Activated naive CD8-positive, alpha-beta T cell treated with anti-CD3 and anti-CD28 coated beads, Interleukin-2, amount 10 ng/mL, durations not matched to agents 7 days and 5 days (primary cell): ENCODE measurements at regions not wholly inside any gene's neighbourhood (a gene's known extent, or its start where the extent isn't known, plus 50 kb on each side); places are given as distances from the start of the nearest gene placed in this dataset.

Experiments
- ATAC-seq: fragments of 150-1000 bp; cut with Tn5 transposase; one replicate; pipeline ENCODE4 v1.10.0; 2021; ENCODE audit warnings: low read depth, moderate library complexity
- POLR2A ChIA-PET: fragments of 350-600 bp; sonication (Branson Sonifier 250); formaldehyde crosslinking; loops from one replicate; lab custom pipeline; 2021; ENCODE audit warnings: antibody characterized with exemption; lab: Charles Lee
- DNase-seq: peaks from one replicate; pipeline ENCODE4 v3.0.0; 2021
- H3K27ac Mint-ChIP-seq: one replicate; pipeline ENCODE4 v1.8.0; 2022; ENCODE audit warnings: mild to moderate bottlenecking, mixed read lengths
- H3K27me3 Mint-ChIP-seq: one replicate; pipeline ENCODE4 v1.8.0; 2022; ENCODE audit warnings: mild to moderate bottlenecking, moderate library complexity, mixed read lengths
- H3K36me3 Mint-ChIP-seq: one replicate; pipeline ENCODE4 v1.8.0; 2021; ENCODE audit warnings: mild to moderate bottlenecking, mixed read lengths
- H3K4me1 Mint-ChIP-seq: one replicate; pipeline ENCODE4 v1.8.0; 2021; ENCODE audit warnings: mixed read lengths
- H3K4me3 Mint-ChIP-seq: one replicate; pipeline ENCODE4 v1.8.0; 2022; ENCODE audit warnings: mild to moderate bottlenecking, moderate library complexity, mixed read lengths
- H3K9me3 Mint-ChIP-seq: one replicate; pipeline ENCODE4 v1.8.0; 2021; ENCODE audit warnings: mixed read lengths

DNA sequence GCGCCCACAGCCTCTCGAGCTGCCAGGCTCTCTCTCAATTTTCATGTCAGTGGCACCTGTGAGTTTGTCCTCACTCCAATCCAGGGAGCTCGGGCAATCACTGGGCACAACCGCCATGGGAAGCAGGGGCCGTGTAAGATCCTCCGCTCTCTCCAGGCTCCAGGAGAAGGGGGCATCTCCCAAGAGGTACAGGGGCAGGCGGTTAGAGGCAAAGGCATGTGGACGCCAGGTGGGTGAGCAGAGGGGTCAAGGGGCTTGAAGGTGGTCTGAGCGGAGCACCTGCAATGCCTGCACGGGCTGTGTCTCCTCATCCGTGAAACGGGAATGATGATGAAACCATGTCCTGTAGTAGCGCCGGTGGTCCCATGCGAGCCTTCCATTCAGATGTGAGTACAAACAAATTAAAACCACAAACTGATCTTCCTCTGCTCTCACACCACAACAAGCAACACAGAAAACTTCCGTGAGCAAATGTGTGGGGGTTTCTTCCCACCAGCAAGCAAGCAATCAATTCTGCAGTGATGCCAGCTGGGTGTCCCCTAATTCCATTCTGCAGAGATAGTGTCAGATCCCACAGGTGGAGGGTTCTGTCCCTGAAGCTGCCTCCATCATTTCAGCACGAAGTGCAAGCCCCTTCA, 222.5 kb upstream of the PMEPA1 start:
- Mint-ChIP-seq H3K9me3 (no peaks in the 10 kb centered on the region), H3K36me3 (no peaks in the 10 kb centered on the region), H3K27me3 (peaks cover 3% of the 10 kb centered on the region), H3K27ac (no peak overlapping the region), H3K4me3 (no peak overlapping the region), H3K4me1 (no peaks in the 10 kb centered on the region)
- ATAC-seq: no peak
- no peak for DNase-seq
- POLR2A ChIA-PET: no interaction called here

DNA sequence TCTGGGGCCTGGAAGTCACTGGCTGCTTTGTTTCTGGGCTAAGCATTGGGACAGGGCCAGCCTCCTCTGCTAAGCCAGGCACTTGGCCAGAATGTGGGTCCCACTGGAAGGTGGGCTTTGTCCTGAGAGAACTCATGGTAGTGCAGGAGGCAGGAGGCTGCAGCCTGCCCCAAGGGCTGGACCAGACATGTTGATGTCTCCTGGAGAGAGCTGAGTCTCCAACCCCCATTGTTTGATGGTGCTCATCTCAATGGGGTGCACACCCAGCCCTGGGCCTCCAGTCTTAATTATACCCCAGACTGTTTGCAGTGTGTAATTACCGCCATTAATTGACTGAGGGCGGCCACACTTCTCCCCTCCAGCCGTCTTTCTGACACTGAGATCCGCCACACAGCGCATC, 220.5 kb upstream of the PMEPA1 start:
- POLR2A ChIA-PET: no interaction called here
- Mint-ChIP-seq H3K4me3 (no peak overlapping the region), H3K4me1 (no peaks in the 10 kb centered on the region), H3K27ac (no peak overlapping the region), H3K36me3 (peaks cover 2% of the 10 kb centered on the region), H3K27me3 (peaks cover 7% of the 10 kb centered on the region), H3K9me3 (peaks cover 12% of the 10 kb centered on the region)
- ATAC-seq (no peak), DNase-seq (no peak)

DNA sequence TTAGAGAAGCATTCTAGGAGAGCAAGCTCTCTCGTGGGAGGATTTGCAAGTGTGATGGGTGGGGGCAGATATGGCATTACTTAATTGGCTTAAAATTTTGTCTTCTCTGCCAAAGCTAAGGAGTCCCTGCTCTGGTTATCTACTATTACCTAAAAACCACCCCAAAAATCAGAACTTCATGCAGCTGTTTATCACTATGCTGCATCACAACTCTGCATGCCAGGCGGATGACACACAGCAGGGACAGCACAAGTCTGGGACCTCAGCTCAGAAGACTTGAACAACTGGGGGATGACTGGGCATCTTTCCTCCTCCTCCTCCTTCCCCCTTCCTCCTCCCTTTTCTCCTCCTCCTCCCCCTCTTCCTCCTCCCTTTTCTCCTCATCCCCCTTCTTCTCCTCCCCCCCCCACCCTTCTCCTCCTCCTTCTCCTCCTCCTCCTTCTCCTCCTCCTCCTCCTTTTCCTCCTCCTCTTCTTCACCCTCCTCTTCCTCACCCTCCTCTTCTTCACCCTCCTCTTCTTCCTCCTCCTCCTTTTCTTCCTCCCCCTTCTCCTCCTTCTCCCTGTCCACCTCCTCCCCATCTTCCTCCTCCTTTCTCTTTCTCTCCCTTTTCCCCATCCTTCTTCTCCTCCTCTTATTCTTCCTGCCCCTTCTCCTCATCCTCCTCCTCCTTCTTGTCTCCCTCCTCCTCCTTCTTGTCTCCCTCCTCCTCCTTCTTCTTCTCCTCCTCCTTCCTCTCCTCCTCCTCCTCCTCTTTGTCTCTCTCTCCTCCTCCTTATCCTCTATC, 218.6 kb upstream of the PMEPA1 start:
- POLR2A ChIA-PET: no interaction called here
- Mint-ChIP-seq H3K4me3 (no peak overlapping the region), H3K9me3 (peaks cover 15% of the 10 kb centered on the region), H3K27ac (no peak overlapping the region), H3K27me3 (peaks cover 7% of the 10 kb centered on the region), H3K36me3 (peaks cover 2% of the 10 kb centered on the region), H3K4me1 (no peaks in the 10 kb centered on the region)
- DNase-seq (no peak), ATAC-seq (no peak)

DNA sequence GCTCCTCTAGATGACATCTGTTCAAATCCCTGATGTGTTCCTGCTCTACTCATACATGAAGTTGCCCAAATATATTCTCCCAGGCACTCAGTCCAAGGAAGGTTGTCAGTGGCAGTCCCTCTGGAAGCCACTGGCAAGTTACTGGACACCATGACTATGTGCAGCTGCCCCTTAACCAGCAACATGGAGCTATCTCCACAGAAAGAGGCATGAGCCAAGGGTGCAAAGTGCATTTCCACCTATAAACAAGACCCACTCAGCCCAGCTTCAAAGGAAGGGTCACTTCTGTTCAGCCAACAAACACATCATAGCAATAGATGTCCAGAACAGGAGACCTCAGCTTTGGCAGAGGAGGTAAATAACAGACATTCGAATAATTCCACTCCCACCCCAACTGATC, 217.6 kb upstream of the PMEPA1 start:
- POLR2A ChIA-PET: no interaction called here
- H3K36me3 Mint-ChIP-seq: peaks cover 2% of the 10 kb centered on the region
- H3K27ac Mint-ChIP-seq: no peak overlapping the region
- no peak overlapping the region for H3K4me3 Mint-ChIP-seq
- ATAC-seq: no peak
- peaks cover 15% of the 10 kb centered on the region for H3K9me3 Mint-ChIP-seq
- no peak for DNase-seq
- peaks cover 7% of the 10 kb centered on the region for H3K27me3 Mint-ChIP-seq
- H3K4me1 Mint-ChIP-seq: no peaks in the 10 kb centered on the region

DNA sequence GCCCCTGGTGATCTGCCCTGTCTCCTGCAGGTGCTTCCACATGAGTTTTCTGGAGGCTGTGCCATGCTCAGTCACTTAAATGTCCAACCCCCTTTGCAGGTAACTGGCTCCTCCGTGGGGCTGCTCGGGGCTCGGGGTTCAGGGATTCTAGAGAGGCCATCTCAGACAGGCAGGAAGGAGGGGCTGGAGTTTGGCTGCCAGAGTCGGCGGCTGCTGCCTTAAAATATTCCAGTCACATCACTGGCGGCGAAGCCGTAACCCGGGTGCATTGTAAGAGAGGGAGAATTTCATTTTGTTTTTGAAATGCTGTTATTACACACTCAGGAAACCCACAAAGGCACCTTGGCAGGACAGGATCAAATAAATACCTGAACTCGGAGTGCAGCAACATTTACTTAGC, 212.9 kb upstream of the PMEPA1 start:
- POLR2A ChIA-PET: no interaction called here
- ATAC-seq (no peak), DNase-seq (no peak)
- no peak overlapping the region for H3K4me3 Mint-ChIP-seq
- H3K27me3 Mint-ChIP-seq: peaks cover 4% of the 10 kb centered on the region
- H3K4me1 Mint-ChIP-seq: no peaks in the 10 kb centered on the region
- H3K9me3 Mint-ChIP-seq: peaks cover 15% of the 10 kb centered on the region
- H3K36me3 Mint-ChIP-seq: peaks cover 2% of the 10 kb centered on the region
- no peak overlapping the region for H3K27ac Mint-ChIP-seq

DNA sequence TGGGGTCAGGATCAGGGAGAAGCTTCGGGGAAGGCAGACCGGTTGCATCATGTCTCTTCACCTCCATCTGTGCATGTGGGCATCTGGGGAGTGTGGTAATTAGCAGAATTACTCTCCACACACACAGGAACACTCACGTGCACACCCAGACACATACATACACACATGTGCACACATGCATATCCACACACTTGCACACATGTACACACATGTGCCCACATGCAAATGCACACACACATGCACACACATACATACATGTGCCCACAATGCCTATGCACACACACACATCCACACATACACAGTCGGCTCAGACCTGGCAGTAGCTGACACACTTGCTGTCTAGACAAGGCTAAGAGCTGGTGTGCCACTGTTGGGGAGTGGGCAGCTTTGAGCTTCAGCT, 212.3 kb upstream of the PMEPA1 start:
- Mint-ChIP-seq H3K4me1 (no peaks in the 10 kb centered on the region), H3K27ac (no peak overlapping the region), H3K4me3 (no peak overlapping the region), H3K27me3 (peaks cover 2% of the 10 kb centered on the region), H3K36me3 (peaks cover 2% of the 10 kb centered on the region), H3K9me3 (peaks cover 15% of the 10 kb centered on the region)
- ATAC-seq (no peak), DNase-seq (no peak)
- POLR2A ChIA-PET: no interaction called here

DNA sequence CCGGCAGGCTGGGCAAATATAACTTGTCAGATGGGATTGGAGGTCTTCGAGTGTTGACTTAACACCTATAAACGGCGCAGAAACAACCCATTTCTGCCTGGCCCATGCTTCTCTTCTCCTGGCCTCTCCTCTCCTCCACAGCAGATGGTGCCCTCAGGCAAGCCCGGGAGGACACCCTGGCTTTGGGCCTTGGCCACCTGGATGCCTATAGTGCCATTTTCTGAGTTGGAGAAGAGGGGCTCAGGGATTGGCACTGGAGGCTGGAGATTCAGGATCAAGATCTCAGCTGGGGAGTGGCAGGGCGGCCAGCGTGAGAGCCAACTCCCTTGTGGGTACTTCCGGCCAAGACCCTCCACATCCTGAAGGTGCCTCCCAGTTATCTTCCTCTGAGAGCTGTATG, 211.9 kb upstream of the PMEPA1 start:
- ATAC-seq (no peak), DNase-seq (no peak)
- no peak overlapping the region for H3K4me3 Mint-ChIP-seq
- H3K27me3 Mint-ChIP-seq: no peaks in the 10 kb centered on the region
- H3K36me3 Mint-ChIP-seq: peaks cover 1% of the 10 kb centered on the region
- POLR2A ChIA-PET: no interaction called here
- H3K9me3 Mint-ChIP-seq: peaks cover 14% of the 10 kb centered on the region
- H3K27ac Mint-ChIP-seq: no peak overlapping the region
- H3K4me1 Mint-ChIP-seq: no peaks in the 10 kb centered on the region

DNA sequence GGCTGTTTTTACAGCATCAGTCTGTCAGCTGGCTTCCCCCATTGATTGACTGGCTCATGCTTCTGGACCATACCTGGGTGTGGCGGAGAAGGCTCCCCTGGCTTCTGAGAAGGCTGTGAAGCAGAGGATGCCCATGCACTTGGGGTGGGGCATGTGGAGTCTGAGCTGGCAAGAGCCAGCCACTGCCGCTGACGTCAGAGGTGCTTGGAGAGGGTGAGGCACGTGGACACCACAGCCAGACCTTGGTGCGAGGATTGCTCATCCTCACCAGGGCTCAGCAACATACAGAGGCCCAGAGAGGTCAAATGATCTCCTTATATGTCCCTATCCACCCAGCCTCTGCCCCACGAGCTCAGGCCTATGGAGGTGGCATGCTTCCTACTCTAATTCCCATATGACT, 211.2 kb upstream of the PMEPA1 start:
- Mint-ChIP-seq H3K4me3 (no peak overlapping the region), H3K4me1 (no peaks in the 10 kb centered on the region), H3K36me3 (no peaks in the 10 kb centered on the region), H3K9me3 (peaks cover 8% of the 10 kb centered on the region), H3K27me3 (no peaks in the 10 kb centered on the region), H3K27ac (no peak overlapping the region)
- no peak for ATAC-seq
- DNase-seq: no peak
- POLR2A ChIA-PET: no interaction called here

DNA sequence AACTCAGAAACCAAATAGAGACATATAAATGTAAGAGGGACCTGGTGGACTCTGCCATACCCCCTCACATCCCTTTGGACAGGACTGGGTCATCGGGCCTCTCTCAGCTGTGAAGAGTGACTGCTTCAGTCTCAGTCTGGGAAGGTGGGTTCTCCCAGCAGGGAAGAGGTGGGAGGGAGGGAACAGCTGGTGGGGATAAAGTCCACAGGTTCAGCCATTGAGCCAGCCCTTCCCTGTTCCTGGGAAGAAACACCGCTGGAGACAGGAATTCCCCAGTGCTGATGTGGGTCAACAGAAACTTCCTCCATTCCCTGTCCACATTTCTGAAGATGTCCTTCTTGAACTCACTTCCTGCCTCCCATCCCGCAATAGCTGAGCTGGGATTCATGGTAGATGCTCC, 209.2 kb upstream of the PMEPA1 start:
- H3K27me3 Mint-ChIP-seq: no peaks in the 10 kb centered on the region
- no peaks in the 10 kb centered on the region for H3K4me1 Mint-ChIP-seq
- no peak overlapping the region for H3K4me3 Mint-ChIP-seq
- no peak overlapping the region for H3K27ac Mint-ChIP-seq
- POLR2A ChIA-PET: no interaction called here
- H3K9me3 Mint-ChIP-seq: no peaks in the 10 kb centered on the region
- no peak for ATAC-seq
- H3K36me3 Mint-ChIP-seq: no peaks in the 10 kb centered on the region
- no peak for DNase-seq

DNA sequence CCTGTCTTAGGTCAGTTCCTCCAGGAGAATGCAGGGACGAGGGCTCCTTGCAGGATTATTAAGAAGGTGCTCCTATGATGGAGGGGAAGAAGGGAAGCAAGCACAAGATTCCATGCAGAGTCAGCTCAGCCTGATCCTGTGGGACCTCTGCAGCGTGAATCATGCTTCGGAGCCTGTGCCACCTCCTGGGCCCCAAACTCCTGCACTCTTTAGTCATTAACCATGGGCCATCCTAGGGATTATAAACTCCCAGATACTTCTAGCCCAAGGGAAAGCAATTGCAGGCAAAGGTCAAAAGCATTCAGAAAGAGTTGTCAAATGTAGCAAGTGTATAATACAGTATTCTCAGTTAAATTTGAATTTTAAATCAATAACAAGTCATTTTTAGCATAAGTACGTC, 208.7 kb upstream of the PMEPA1 start:
- H3K27ac Mint-ChIP-seq: no peak overlapping the region
- no peaks in the 10 kb centered on the region for H3K27me3 Mint-ChIP-seq
- no peaks in the 10 kb centered on the region for H3K36me3 Mint-ChIP-seq
- H3K4me3 Mint-ChIP-seq: no peak overlapping the region
- POLR2A ChIA-PET: no interaction called here
- H3K4me1 Mint-ChIP-seq: no peaks in the 10 kb centered on the region
- no peak for ATAC-seq
- no peak for DNase-seq
- H3K9me3 Mint-ChIP-seq: no peaks in the 10 kb centered on the region

DNA sequence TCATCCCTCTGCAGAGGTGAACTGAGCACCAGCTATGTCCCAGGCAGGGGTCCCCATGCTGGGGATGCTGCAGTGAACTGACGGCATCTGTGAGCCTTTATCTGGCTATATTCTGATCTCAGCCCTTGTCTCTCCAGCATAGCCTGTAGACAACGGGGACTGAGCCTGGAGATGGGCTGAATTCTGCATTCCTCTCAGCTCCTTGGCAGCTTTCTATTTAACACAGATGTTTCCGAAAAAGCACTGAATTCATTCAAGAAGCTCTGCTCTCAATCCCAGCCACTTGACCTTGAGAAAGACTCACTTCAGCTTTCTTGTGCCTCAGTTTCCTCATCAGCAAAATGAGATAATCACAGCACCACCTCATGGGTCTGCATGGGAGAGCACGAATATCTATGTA, 204.4 kb upstream of the PMEPA1 start:
- Mint-ChIP-seq H3K27ac (no peak overlapping the region), H3K4me1 (no peaks in the 10 kb centered on the region), H3K36me3 (no peaks in the 10 kb centered on the region), H3K9me3 (no peaks in the 10 kb centered on the region), H3K27me3 (no peaks in the 10 kb centered on the region), H3K4me3 (no peak overlapping the region)
- no peak for DNase-seq
- no peak for ATAC-seq
- POLR2A ChIA-PET: no interaction called here

DNA sequence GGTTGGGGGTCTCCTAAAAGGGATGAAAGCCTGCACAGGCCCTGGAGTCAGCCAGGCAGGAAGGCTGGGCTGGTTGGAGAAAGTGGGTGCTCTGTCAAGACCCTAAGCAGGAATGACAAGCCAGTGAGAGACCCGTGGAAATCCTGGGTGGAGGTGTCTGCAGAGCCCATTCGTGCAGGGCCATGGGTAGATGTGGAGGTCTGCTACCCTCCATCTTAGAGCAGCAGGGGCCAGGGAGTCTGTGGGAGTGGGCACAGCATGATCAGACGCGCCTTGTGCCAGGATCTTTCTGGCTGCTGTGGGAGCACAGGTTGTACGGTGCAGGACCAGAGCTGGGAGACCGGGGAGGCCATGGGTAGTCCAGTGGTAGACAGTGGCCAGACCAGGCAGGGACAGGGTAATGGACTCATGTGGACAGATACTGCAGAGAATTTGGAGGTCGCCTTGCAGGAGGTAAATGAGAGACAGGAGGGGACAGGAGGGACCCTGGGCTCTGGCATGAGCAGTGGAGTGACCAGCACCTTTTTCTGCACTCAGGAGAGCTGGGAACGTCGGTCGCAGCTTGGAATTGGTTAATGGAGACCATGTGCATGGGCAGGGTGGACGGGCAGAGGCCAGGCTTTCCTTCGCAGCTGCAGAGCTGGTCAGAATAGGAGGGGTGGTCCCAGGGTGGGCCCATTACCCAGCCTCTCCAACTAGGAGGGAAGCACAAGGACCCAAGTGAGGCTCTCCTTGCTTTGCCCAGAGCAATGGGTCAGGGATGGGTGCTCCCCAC, 203.5 kb upstream of the PMEPA1 start:
- POLR2A ChIA-PET: no interaction called here
- no peaks in the 10 kb centered on the region for H3K4me1 Mint-ChIP-seq
- no peaks in the 10 kb centered on the region for H3K9me3 Mint-ChIP-seq
- peaks cover 4% of the 10 kb centered on the region for H3K27me3 Mint-ChIP-seq
- DNase-seq (no peak), ATAC-seq (no peak)
- no peak overlapping the region for H3K27ac Mint-ChIP-seq
- no peaks in the 10 kb centered on the region for H3K36me3 Mint-ChIP-seq
- no peak overlapping the region for H3K4me3 Mint-ChIP-seq

DNA sequence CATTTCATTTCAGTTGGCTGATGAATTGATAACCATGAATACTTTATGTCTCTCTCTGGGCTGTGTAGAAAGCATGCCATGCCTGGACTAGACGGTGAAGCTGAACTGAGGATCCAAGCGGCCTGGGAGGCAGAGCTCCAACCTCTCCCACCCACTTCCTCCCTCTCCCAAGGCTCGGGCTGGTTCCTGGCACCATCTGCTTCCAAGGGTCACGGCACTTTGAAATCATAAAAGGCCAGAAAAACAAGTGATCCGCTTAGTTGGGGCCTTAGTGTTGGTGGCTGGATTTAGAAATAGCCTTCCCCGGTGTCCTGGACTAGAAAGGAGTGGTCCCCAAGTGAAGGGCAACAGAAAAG, 202.4 kb upstream of the PMEPA1 start:
- no peak for ATAC-seq
- H3K9me3 Mint-ChIP-seq: no peaks in the 10 kb centered on the region

More for the DNA sequence above, 202.4 kb upstream of the PMEPA1 start:
- no peak overlapping the region for H3K27ac Mint-ChIP-seq
- H3K36me3 Mint-ChIP-seq: no peaks in the 10 kb centered on the region
- DNase-seq: no peak
- peaks cover 11% of the 10 kb centered on the region for H3K27me3 Mint-ChIP-seq
- POLR2A ChIA-PET: no interaction called here
- H3K4me1 Mint-ChIP-seq: no peaks in the 10 kb centered on the region
- no peak overlapping the region for H3K4me3 Mint-ChIP-seq
